ENCODE measurements at regions not wholly inside any gene's neighbourhood (a gene's known extent, or its start where the extent isn't known, plus 50 kb on each side); places are given as distances from the start of the nearest gene placed in this dataset.

DNA sequence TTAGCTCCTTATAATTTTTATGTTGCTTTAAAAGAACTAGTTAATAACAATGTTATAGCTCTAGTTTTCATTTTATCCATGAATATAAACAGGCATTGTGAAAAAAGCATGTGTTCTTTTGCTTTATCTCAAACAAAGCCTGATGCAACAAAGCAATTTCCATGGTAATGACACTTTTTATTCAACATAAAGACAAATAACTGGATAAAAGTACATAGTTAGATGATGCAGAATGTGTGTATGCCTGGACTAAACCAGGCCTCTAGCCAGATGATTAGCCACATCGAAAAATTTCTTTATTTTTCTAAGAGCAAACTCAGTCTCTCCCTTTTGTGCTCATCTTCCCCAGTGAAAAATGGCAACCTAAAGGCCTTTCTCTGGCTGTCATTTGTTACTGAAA lies 125.6 kb upstream of the TARS1 start:
- no peak for TF ChIP-seq CEBPB (IDR thresholded peaks at IDR 0.05)
- TF ChIP-seq TEAD4 (IDR thresholded peaks at IDR 0.05): no peak
- TF ChIP-seq, protein P1, sequence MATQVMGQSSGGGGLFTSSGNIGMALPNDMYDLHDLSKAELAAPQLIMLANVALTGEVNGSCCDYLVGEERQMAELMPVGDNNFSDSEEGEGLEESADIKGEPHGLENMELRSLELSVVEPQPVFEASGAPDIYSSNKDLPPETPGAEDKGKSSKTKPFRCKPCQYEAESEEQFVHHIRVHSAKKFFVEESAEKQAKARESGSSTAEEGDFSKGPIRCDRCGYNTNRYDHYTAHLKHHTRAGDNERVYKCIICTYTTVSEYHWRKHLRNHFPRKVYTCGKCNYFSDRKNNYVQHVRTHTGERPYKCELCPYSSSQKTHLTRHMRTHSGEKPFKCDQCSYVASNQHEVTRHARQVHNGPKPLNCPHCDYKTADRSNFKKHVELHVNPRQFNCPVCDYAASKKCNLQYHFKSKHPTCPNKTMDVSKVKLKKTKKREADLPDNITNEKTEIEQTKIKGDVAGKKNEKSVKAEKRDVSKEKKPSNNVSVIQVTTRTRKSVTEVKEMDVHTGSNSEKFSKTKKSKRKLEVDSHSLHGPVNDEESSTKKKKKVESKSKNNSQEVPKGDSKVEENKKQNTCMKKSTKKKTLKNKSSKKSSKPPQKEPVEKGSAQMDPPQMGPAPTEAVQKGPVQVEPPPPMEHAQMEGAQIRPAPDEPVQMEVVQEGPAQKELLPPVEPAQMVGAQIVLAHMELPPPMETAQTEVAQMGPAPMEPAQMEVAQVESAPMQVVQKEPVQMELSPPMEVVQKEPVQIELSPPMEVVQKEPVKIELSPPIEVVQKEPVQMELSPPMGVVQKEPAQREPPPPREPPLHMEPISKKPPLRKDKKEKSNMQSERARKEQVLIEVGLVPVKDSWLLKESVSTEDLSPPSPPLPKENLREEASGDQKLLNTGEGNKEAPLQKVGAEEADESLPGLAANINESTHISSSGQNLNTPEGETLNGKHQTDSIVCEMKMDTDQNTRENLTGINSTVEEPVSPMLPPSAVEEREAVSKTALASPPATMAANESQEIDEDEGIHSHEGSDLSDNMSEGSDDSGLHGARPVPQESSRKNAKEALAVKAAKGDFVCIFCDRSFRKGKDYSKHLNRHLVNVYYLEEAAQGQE (IDR thresholded peaks at IDR 0.05; ENCODE audit: low read depth): no peak
- no peak for TF ChIP-seq ZBTB7A (IDR thresholded peaks at IDR 0.05; ENCODE audit: low read depth)
- no peak for TF ChIP-seq TAF1 (IDR thresholded peaks at IDR 0.05; ENCODE audit: low read depth)
- no peak for TF ChIP-seq FOXM1 (IDR thresholded peaks at IDR 0.05; ENCODE audit: borderline replicate concordance, low read depth)
- TF ChIP-seq, protein P2, sequence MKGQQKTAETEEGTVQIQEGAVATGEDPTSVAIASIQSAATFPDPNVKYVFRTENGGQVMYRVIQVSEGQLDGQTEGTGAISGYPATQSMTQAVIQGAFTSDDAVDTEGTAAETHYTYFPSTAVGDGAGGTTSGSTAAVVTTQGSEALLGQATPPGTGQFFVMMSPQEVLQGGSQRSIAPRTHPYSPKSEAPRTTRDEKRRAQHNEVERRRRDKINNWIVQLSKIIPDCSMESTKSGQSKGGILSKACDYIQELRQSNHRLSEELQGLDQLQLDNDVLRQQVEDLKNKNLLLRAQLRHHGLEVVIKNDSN (IDR thresholded peaks at IDR 0.05): no peak
- no peak for TF ChIP-seq TCF12 (IDR thresholded peaks at IDR 0.05; ENCODE audit: low read depth)
- TF ChIP-seq YY1 (IDR thresholded peaks at IDR 0.05; ENCODE audit: low read depth): no peak
- no peak for TF ChIP-seq CREB1 (IDR thresholded peaks at IDR 0.05; ENCODE audit: low read depth)

DNA sequence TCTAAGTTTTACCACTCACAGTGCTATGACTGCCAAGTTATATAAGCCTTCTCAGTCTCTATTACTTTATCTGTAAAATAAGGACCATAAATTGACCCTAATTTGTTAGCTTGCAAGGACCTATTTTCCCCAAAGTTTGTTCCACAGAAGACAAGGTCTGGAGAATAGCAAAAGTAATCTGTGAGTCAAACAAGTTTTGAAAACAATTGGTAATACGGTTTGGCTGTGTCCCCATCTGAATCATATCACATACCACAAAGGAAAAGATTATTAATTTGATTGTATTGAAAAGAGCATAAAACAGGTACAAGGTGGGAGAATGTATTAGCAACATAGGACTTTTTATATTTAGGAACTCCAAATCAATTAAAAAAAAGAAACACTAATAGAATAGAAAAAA lies 124.0 kb upstream of the TARS1 start:
- no peak for TF ChIP-seq TEAD4 (IDR thresholded peaks at IDR 0.05)
- TF ChIP-seq NFIC (IDR thresholded peaks at IDR 0.05): no peak
- no peak for TF ChIP-seq TCF12 (IDR thresholded peaks at IDR 0.05; ENCODE audit: low read depth)

DNA sequence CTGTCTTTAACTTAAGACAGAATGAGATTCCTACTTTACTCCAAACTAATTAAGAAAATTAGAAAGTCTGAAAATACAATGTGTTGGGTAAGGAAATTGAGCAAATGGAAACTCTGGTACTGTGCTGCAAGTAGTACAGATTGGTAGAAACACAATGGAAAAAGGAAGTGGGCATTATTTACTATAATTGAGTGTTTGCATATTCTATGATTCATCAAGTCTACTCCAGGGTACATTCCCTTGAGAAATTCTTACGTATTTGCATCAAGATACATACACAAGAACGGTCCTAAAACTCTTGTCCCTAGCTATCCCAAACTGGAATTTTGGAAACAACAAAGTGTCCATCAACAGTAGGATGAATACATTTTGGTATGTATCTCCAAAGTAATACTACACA lies 123.5 kb upstream of the TARS1 start:
- no peak for TF ChIP-seq RAD21 (IDR thresholded peaks at IDR 0.05; ENCODE audit: low read depth)
- no peak for TF ChIP-seq ZBTB7A (IDR thresholded peaks at IDR 0.05; ENCODE audit: low read depth)
- TF ChIP-seq YY1 (IDR thresholded peaks at IDR 0.05; ENCODE audit: low read depth): no peak
- TF ChIP-seq, protein P1 (IDR thresholded peaks at IDR 0.05; ENCODE audit: low read depth): no peak
- no peak for TF ChIP-seq NFIC (IDR thresholded peaks at IDR 0.05)
- TF ChIP-seq CREB1 (IDR thresholded peaks at IDR 0.05; ENCODE audit: low read depth): no peak
- no peak for TF ChIP-seq EP300 (IDR thresholded peaks at IDR 0.05; ENCODE audit: borderline replicate concordance)
- TF ChIP-seq, protein P2 (IDR thresholded peaks at IDR 0.05): no peak
- no peak for TF ChIP-seq TEAD4 (IDR thresholded peaks at IDR 0.05)
- no peak for TF ChIP-seq EGR1 (IDR thresholded peaks at IDR 0.05)
- TF ChIP-seq, protein P3, sequence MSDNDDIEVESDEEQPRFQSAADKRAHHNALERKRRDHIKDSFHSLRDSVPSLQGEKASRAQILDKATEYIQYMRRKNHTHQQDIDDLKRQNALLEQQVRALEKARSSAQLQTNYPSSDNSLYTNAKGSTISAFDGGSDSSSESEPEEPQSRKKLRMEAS (IDR thresholded peaks at IDR 0.05): no peak
- no peak for TF ChIP-seq TCF12 (IDR thresholded peaks at IDR 0.05; ENCODE audit: low read depth)
- no peak for TF ChIP-seq FOXM1 (IDR thresholded peaks at IDR 0.05; ENCODE audit: borderline replicate concordance, low read depth)
- no peak for TF ChIP-seq CEBPB (IDR thresholded peaks at IDR 0.05)

DNA sequence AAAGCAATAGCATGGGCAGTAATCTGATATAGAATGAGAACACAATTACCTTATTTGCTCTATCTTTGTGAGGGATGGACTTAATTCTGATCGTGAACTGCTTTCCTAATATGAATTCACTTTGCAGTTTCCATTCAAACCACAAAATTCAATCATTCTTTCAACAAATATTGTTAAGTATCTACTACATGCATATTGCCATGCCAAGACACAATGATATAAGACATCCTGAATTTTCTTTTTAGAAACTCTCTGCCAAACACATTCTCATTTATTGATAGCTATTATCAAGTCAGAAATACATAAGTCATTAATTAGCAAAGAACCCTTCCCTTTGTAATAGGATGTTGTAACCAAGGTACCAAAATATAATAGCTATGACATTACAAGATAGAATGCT lies 121.6 kb upstream of the TARS1 start:
- no peak for TF ChIP-seq CREB1 (IDR thresholded peaks at IDR 0.05; ENCODE audit: low read depth)
- TF ChIP-seq TEAD4 (IDR thresholded peaks at IDR 0.05): no peak
- no peak for TF ChIP-seq CEBPB (IDR thresholded peaks at IDR 0.05)
- no peak for TF ChIP-seq EP300 (IDR thresholded peaks at IDR 0.05; ENCODE audit: borderline replicate concordance)
- TF ChIP-seq RAD21 (IDR thresholded peaks at IDR 0.05; ENCODE audit: low read depth): no peak
- TF ChIP-seq, protein P3 (IDR thresholded peaks at IDR 0.05): no peak
- TF ChIP-seq NFIC (IDR thresholded peaks at IDR 0.05): no peak
- no peak for TF ChIP-seq ZBTB7A (IDR thresholded peaks at IDR 0.05; ENCODE audit: low read depth)
- TF ChIP-seq TAF1 (IDR thresholded peaks at IDR 0.05; ENCODE audit: low read depth): no peak
- TF ChIP-seq, protein P1 (IDR thresholded peaks at IDR 0.05; ENCODE audit: low read depth): no peak
- TF ChIP-seq FOXM1 (IDR thresholded peaks at IDR 0.05; ENCODE audit: borderline replicate concordance, low read depth): no peak
- TF ChIP-seq, protein P2 (IDR thresholded peaks at IDR 0.05): no peak
- TF ChIP-seq TCF12 (IDR thresholded peaks at IDR 0.05; ENCODE audit: low read depth): no peak
- TF ChIP-seq EGR1 (IDR thresholded peaks at IDR 0.05): no peak
- TF ChIP-seq YY1 (IDR thresholded peaks at IDR 0.05; ENCODE audit: low read depth): no peak
